Stimulated activated naive B cell treated with anti-CD40 and anti-IgM and Interleukin-4, amounts not matched to agents 10 μg/mL and 1 μg/mL and 100 μg/mL, for 72 hours (primary cell): ENCODE measurements at regions not wholly inside any gene's neighbourhood (a gene's known extent, or its start where the extent isn't known, plus 50 kb on each side); places are given as distances from the start of the nearest gene placed in this dataset.

Experiments used
- ATAC-seq, 2 donors: fragments of 150-1000 bp; cut with Tn5 transposase; replicated peaks; 2 replicates each; pipeline ENCODE4 v1.10.0; 2021; ENCODE audit warnings: moderate library complexity in 1 of 2
- DNase-seq: peaks from one replicate; pipeline ENCODE4 v3.0.0; 2021
- H3K27ac Mint-ChIP-seq: one replicate; pipeline ENCODE4 v1.8.0; 2022; ENCODE audit warnings: mild to moderate bottlenecking, mixed read lengths
- H3K27me3 Mint-ChIP-seq, 2 donors: one replicate each; pipeline ENCODE4 v1.8.0; 2022; ENCODE audit warnings: mixed read lengths in 2 of 2
- H3K36me3 Mint-ChIP-seq, 2 donors: one replicate each; pipeline ENCODE4 v1.8.0; 2022; ENCODE audit warnings: mixed read lengths in 2 of 2, mild to moderate bottlenecking in 1 of 2
- H3K4me1 Mint-ChIP-seq, 2 donors: one replicate each; pipeline ENCODE4 v1.8.0; 2022; ENCODE audit warnings: mixed read lengths in 2 of 2, mild to moderate bottlenecking in 1 of 2
- H3K4me3 Mint-ChIP-seq, 2 donors: one replicate each; pipeline ENCODE4 v1.8.0; 2022; ENCODE audit warnings: mild to moderate bottlenecking in 2 of 2, mixed read lengths in 2 of 2, moderate library complexity in 1 of 2
- H3K9me3 Mint-ChIP-seq, 2 donors: one replicate each; pipeline ENCODE4 v1.8.0; 2022; ENCODE audit warnings: mixed read lengths in 2 of 2, mild to moderate bottlenecking in 1 of 2

DNA sequence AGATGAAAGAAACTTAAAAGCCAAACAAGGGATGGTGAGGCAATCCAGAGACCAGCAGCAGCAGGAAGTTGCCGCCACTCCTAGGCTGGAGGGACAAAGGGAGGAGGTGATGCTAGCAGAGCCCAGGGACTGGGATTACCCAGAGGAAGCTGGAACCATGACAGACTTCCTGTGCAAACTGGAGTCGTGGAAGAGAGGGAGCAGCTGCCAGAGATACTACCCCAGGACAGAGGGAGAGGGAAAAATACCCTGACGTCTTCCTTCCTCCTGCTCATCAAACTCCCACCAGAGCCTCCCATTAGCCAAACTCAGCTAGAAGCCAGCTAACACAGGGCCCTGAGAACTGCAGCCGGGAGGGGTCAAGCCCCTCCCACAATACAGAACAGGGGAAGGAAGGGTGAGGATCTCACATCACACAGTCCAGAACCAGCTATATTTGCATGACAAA lies 101.2 kb upstream of the KLF3 start:
- H3K4me1 Mint-ChIP-seq = peaks cover 0 to 10% of the 10 kb centered on the region in 2 donors
- H3K36me3 Mint-ChIP-seq = no peaks in the 10 kb centered on the region
- no peaks in the 10 kb centered on the region for H3K9me3 Mint-ChIP-seq
- no peak overlapping the region for H3K27ac Mint-ChIP-seq
- ATAC-seq (no peak), DNase-seq (no peak)
- no peak overlapping the region for H3K4me3 Mint-ChIP-seq
- peaks cover 0 to 4% of the 10 kb centered on the region in 2 donors for H3K27me3 Mint-ChIP-seq

DNA sequence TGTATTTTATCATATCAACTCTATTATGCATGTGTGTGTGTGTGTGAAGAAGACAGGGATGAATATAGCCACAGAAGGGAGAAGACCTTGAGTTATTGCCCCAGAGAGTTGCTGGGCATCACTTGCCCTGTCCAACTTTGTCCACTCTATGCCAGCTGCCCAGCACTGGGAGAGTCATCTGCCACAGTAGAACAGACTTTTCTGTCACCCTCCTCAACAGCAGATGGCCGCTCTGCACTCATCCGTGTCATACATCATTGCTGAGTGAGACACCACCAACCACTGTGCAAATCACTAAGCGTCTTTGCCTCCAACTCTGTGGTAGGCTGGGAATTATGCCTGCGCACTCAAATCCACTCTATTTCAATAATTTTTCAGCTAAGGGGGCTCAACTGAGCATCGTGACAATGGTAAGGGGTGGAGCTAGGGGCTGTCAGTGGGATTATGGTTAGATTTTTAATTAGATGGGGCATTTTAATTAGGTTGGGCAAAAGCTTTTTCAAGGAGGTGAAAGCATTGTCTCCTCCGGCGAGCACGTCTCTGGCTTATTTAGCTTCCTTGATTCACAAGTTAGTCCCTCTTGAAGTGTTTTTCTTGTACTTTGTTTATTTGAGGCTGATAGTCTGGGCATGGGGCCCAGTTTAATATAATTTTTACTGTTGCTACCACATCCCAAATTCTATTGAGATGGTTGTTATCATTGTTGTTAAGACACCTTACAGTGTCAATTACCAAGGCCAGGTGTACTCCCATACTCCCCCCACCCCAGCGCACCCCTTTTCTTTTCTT lies 100.1 kb upstream of the KLF3 start:
- H3K27ac Mint-ChIP-seq = no peak overlapping the region
- H3K4me1 Mint-ChIP-seq = peaks cover 0 to 10% of the 10 kb centered on the region in 2 donors
- no peak for ATAC-seq
- no peak for DNase-seq
- H3K9me3 Mint-ChIP-seq = no peaks in the 10 kb centered on the region
- no peaks in the 10 kb centered on the region for H3K36me3 Mint-ChIP-seq
- no peak overlapping the region for H3K4me3 Mint-ChIP-seq
- H3K27me3 Mint-ChIP-seq = peaks cover 0 to 4% of the 10 kb centered on the region in 2 donors

DNA sequence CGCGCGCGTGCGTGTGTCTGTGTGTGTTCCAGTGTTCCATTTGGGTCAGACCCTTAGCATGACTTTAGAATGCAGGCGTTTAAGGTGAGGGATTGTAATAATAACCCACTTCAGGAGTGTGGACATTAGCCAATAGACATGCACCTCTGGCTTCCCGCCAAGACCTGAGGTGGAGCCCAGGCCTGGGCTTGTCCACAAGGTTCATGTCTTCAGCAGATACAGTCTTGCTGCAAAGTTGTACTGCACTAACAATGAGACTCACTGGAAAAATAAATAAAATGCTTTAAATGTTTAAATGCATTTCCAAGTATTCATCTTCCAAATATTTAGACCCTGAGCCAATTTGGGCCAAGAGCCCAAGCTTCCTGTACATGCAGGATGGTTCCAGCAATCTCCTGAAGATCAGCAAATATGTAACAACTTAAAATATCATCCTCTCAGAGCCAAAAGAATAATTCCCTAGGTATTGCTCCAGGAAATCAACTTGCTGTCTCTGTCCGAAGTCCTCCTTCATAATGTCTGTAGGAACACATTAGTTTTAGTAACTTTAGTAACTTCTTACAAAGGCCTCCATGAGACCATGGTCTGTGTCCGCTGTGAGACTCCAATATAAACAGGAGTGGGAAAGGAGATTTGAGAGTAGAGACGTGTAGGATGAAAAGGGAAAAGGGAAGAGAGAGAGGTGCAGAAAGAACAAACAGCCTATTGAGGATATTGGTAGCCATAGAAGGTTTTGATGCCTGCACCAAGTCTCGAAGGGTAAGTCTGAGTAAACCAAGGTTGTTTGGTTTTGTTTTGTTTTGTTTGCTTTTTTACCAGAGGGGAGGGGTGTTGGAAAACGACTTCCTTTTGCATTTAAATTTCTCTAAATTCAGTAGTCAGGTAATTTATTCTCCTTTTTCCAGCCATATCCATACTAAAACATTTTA lies 98.5 kb upstream of the KLF3 start:
- H3K9me3 Mint-ChIP-seq = no peaks in the 10 kb centered on the region
- ATAC-seq = no peak
- H3K4me1 Mint-ChIP-seq = peaks cover 0 to 10% of the 10 kb centered on the region in 2 donors
- H3K27ac Mint-ChIP-seq = no peak overlapping the region
- H3K4me3 Mint-ChIP-seq = no peak overlapping the region
- H3K27me3 Mint-ChIP-seq = no peaks in the 10 kb centered on the region
- no peak for DNase-seq
- H3K36me3 Mint-ChIP-seq = no peaks in the 10 kb centered on the region

DNA sequence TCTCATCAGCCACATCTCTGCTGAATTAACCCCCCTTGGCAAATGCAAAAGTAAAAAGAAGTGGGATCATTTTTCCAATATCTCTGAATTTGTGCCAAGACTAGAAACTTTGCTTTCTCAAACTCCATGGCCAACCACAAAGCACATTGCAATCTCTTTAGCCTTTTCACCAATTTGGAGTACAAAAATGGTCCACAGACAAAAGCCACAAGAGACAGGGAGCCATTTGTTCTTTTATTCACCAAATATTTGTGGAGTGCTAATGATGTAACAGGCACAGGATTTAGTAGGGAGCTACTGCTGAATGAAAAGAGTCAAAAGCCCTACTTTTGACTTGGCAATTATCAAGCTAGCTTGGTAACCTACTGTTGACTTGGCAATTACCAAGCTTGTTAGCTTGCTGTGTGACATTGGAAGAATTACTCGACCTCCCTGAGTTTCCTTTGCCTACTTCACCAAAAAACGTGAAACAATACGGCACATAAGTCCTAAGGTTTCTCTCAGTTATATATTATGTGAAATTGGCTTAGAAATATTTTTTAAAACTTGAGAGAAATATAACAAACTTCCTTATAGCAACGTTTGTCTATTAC lies 97.1 kb upstream of the KLF3 start:
- no peak overlapping the region for H3K27ac Mint-ChIP-seq
- H3K36me3 Mint-ChIP-seq = no peaks in the 10 kb centered on the region
- peaks cover 0 to 10% of the 10 kb centered on the region in 2 donors for H3K4me1 Mint-ChIP-seq
- ATAC-seq (no peak), DNase-seq (no peak)
- H3K4me3 Mint-ChIP-seq = no peak overlapping the region
- H3K9me3 Mint-ChIP-seq = no peaks in the 10 kb centered on the region
- no peaks in the 10 kb centered on the region for H3K27me3 Mint-ChIP-seq

DNA sequence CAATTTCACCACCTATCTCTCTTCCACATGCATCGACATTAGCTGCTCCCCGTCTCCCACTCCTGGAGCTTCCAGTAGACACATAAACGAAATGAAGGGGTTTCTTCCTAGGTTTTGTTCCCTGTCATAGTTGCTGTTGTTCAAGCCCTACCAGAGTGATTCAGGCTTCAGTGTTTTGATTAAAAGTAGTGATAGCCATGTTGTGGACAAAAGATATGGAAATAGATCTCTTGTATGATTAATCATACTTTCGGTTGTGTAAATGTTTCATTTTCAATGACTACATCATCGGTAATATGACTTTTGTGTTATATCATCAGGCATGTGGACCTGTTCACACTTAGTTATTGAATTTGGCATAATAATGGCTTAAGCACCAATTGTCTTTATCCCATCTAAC lies 96.5 kb upstream of the KLF3 start:
- ATAC-seq = no peak
- H3K9me3 Mint-ChIP-seq = no peaks in the 10 kb centered on the region
- no peak for DNase-seq
- no peaks in the 10 kb centered on the region for H3K27me3 Mint-ChIP-seq
- no peak overlapping the region for H3K4me3 Mint-ChIP-seq
- H3K4me1 Mint-ChIP-seq = peaks cover 0 to 9% of the 10 kb centered on the region in 2 donors
- H3K36me3 Mint-ChIP-seq = no peaks in the 10 kb centered on the region
- no peak overlapping the region for H3K27ac Mint-ChIP-seq

DNA sequence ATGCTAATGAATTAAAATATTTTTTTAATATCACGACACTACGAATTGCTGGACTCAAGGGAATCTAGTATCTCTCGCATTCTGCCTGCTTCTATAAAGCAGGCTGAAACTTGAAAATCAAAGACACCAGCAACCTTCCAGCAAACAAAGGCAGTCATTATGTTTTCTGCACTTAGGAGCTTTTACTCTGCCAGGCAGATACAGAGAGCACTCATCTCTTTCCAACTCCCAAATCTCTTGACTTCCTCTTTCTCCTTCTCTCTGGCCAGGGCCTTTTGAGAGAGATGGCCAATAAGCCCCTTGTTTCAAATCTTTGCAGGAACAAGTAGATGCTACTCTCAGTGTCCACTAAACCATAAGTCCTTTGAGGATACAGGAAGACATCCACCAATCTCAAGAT lies 95.2 kb upstream of the KLF3 start:
- H3K4me3 Mint-ChIP-seq = no peak overlapping the region
- no peaks in the 10 kb centered on the region for H3K9me3 Mint-ChIP-seq
- H3K4me1 Mint-ChIP-seq = no peaks in the 10 kb centered on the region
- H3K36me3 Mint-ChIP-seq = no peaks in the 10 kb centered on the region
- H3K27ac Mint-ChIP-seq = no peak overlapping the region
- ATAC-seq = no peak
- DNase-seq = no peak
- no peaks in the 10 kb centered on the region for H3K27me3 Mint-ChIP-seq

GRCh38 chr4:38570647-38571276 lies 93.2 kb upstream of the KLF3 start:
- DNase-seq = no peak
- Mint-ChIP-seq H3K4me3 (no peak overlapping the region), H3K4me1 (peaks cover 2 to 6% of the 10 kb centered on the region in 2 donors), H3K27me3 (peaks cover 4 to 7% of the 10 kb centered on the region in 2 donors), H3K9me3 (no peaks in the 10 kb centered on the region), H3K36me3 (no peaks in the 10 kb centered on the region), H3K27ac (no peak overlapping the region)
- ATAC-seq = no peak

DNA sequence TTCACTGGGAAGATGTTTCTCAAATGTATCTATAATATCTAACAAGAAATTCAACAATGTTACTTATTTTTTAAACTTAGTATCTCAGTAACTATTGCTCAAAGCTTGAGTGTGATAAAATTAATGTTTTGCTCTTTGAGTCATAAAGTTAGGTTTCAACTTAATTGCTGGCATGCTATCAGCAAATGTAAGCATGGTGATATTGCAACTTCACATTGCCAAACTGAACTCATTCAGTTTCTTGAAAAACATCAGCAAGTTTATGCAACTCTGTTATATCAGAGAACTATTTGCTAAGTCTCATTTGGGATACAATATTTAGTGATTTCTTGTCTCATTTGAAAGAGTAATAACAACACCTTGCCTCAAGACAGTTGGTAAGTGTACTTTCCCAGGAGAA lies 91.2 kb upstream of the KLF3 start:
- Mint-ChIP-seq H3K27ac (no peak overlapping the region), H3K9me3 (no peaks in the 10 kb centered on the region), H3K36me3 (no peaks in the 10 kb centered on the region), H3K27me3 (peaks cover 4 to 7% of the 10 kb centered on the region in 2 donors), H3K4me3 (no peak overlapping the region), H3K4me1 (peaks cover 2 to 6% of the 10 kb centered on the region in 2 donors)
- no peak for ATAC-seq
- no peak for DNase-seq

DNA sequence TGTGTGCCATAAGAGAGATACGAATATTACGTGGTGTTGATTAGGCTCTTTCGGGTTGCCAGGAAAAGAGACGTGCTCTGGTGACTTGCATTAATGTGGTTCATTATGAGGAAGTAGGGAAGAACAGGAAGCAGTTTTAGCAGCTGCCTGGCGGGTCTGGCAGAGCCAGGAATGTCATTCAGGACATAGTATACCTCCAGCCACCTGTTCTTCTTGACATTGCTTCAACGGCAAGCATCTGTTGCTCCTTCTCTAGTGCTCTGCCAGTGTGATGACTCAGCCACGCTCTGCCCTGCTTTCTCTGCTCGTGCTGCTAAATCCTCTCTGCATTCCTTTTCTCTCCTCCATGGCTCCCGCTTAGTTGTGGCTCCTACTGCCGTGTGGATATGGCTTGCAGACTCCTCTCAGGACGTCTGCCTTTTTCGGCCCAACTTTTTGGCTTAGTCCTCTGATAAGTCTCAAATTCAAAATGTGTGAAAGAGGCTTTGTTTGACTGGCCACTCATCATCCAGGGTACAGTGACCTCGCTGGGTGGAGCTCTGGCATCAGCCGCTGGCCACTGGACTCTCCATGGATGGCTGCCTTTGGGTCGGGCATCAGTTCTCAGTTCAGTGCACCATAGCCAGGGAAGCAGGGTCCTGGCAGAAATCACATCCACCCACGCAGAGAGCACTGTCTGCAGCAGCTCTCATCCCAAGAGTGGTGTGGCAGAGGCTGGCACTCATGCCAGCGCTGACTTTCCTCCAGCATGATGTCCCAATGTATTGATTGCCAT lies 89.3 kb upstream of the KLF3 start:
- no peak overlapping the region for H3K27ac Mint-ChIP-seq
- DNase-seq (no peak), ATAC-seq (no peak)
- no peak overlapping the region for H3K4me3 Mint-ChIP-seq
- peaks cover 4 to 7% of the 10 kb centered on the region in 2 donors for H3K27me3 Mint-ChIP-seq
- H3K9me3 Mint-ChIP-seq = peaks cover 3 to 4% of the 10 kb centered on the region in 2 donors
- no peaks in the 10 kb centered on the region for H3K36me3 Mint-ChIP-seq
- peaks cover 2 to 6% of the 10 kb centered on the region in 2 donors for H3K4me1 Mint-ChIP-seq

DNA sequence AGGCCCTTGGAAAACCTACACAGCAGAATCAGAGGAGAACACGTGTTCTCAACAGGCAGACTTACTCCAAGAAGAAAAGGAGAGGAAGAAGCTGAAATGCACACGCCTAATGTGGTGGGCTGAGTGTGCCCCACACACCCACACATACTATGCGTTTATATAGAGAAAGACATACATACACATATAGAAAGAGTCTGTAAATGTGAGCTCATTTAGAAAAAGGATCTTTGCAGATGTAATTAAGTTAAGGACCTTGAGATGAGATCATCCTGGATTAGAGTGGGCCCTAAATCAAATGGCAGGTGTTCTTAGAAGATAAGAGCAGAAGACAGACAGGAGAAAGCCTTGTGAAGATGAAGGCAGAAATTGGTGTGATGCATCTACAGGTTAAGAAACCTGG lies 87.2 kb upstream of the KLF3 start:
- no peak overlapping the region for H3K4me3 Mint-ChIP-seq
- H3K4me1 Mint-ChIP-seq = peaks cover 2 to 6% of the 10 kb centered on the region in 2 donors
- no peaks in the 10 kb centered on the region for H3K36me3 Mint-ChIP-seq
- H3K27me3 Mint-ChIP-seq = peaks cover 7 to 8% of the 10 kb centered on the region in 2 donors
- ATAC-seq = no peak
- H3K27ac Mint-ChIP-seq = no peak overlapping the region
- peaks cover 3 to 4% of the 10 kb centered on the region in 2 donors for H3K9me3 Mint-ChIP-seq
- no peak for DNase-seq

DNA sequence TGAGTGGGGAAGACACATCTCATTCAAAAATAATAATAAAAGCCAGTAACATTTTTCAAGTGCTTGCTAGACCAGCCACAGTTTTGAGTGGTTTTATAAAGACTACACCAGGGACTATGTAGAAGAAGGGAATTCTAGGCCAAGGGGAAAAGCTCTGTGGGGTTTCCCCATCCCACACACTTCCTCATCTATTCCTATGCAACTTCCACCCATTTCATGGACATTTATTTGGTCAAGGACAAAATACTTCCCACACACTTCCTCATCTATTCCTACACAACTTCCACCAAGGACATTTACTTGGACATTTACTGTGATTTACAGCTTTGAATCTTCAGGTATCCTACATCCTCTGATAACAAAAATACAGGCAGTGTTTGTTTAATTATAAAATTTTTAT lies 86.5 kb upstream of the KLF3 start:
- Mint-ChIP-seq H3K4me1 (peaks cover 2 to 6% of the 10 kb centered on the region in 2 donors), H3K27me3 (peaks cover 7 to 8% of the 10 kb centered on the region in 2 donors), H3K27ac (no peak overlapping the region), H3K36me3 (no peaks in the 10 kb centered on the region), H3K4me3 (no peak overlapping the region), H3K9me3 (peaks cover 3 to 4% of the 10 kb centered on the region in 2 donors)
- ATAC-seq = no peak
- no peak for DNase-seq

DNA sequence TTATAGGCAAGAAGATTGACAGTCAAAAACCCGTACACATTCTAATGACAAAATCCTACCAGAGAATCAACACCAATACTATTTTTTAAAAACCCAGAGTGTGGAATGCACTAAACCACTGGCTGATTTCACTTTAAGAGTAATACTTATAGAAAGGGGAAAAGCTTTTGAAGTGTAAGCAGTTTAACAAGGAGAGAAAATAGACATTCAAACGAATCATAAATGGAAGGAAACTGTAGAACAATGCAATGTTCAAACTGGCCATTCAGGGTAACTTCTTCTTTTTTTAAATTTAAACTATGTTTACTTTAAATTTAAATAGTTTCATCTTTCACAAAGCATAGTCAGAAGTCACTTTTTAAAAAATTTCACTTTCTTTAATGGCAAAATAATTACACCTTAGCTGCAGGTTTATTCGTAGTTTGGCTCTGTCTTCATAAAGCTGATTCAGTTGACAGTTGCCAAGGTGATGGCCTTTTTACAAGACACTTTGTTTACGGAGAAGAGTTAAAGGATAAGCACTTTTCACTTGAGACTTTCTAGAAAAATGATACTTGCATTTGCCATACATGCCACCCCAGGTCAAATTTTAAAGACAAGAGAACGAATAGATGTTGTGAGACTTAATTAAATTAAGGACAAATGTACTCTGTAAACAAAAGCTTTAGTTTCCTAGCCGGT lies 82.4 kb upstream of the KLF3 start:
- Mint-ChIP-seq H3K27ac (no peak overlapping the region), H3K4me3 (no peak overlapping the region), H3K27me3 (peaks cover 14 to 16% of the 10 kb centered on the region in 2 donors), H3K4me1 (peaks cover 7% of the 10 kb centered on the region in 2 donors), H3K36me3 (no peaks in the 10 kb centered on the region), H3K9me3 (peaks cover 3 to 4% of the 10 kb centered on the region in 2 donors)
- ATAC-seq (no peak), DNase-seq (no peak)

- Mint-ChIP-seq H3K27me3 (peaks cover 17 to 19% of the 10 kb centered on the region in 2 donors), H3K4me3 (no peak overlapping the region), H3K4me1 (peaks cover 7 to 10% of the 10 kb centered on the region in 2 donors), H3K9me3 (peaks cover 3 to 4% of the 10 kb centered on the region in 2 donors), H3K27ac (no peak overlapping the region), H3K36me3 (no peaks in the 10 kb centered on the region)
- DNase-seq = no peak
- ATAC-seq = no peak
Measured at GRCh38 chr4:38582445-38582844, 81.6 kb upstream of the KLF3 start.
